Right atrium auricular region (tissue), 2 donors: ENCODE measurements at regions not wholly inside any gene's neighbourhood (a gene's known extent, or its start where the extent isn't known, plus 50 kb on each side); places are given as distances from the start of the nearest gene placed in this dataset.
A peak's percentile ranks its signal among the peaks of the same experiment; 100 is the strongest.

Experiments used
- DNase-seq: peaks from one replicate; pipeline ENCODE4 v3.0.0-alpha.2; 2019; ENCODE audit warnings: low spot score
- H3K27ac ChIP-seq, 2 donors: fragments of 200-600 bp; sonication (generic); 1 replicate in 1 of 2; 2 replicates in 1 of 2; pipeline ENCODE4 v1.5.1; 2016 to 2019
- H3K27me3 ChIP-seq, 2 donors: fragments of 200-600 bp; sonication (generic); one replicate each; pipeline versions ENCODE4 v1.5.1 to v1.6.0; 2017 to 2019
- H3K36me3 ChIP-seq: fragments of 200-600 bp; sonication (generic); one replicate; pipeline ENCODE4 v1.5.1; 2016
- H3K4me1 ChIP-seq, 2 donors: fragments of 200-600 bp; sonication (generic); one replicate each; pipeline versions ENCODE4 v1.5.1 to v1.6.0; 2017 to 2019
- H3K4me3 ChIP-seq, 2 donors: fragments of 200-600 bp; sonication (generic); 1 replicate in 1 of 2; 2 replicates in 1 of 2; pipeline ENCODE4 v1.5.1; 2017 to 2019; ENCODE audit warnings: mild to moderate bottlenecking in 1 of 2, moderate library complexity in 1 of 2
- H3K9me3 ChIP-seq, 2 donors: fragments of 200-600 bp; sonication (generic); one replicate each; pipeline ENCODE4 v1.5.1; 2019
- TF ChIP-seq, protein P1 (sequence below), 2 donors: fragments of 200-600 bp; sonication (generic); IDR thresholded peaks; one replicate each; pipeline ENCODE4 v1.5.1; 2019; ENCODE audit warnings: antibody characterized with exemption in 2 of 2

DNA sequence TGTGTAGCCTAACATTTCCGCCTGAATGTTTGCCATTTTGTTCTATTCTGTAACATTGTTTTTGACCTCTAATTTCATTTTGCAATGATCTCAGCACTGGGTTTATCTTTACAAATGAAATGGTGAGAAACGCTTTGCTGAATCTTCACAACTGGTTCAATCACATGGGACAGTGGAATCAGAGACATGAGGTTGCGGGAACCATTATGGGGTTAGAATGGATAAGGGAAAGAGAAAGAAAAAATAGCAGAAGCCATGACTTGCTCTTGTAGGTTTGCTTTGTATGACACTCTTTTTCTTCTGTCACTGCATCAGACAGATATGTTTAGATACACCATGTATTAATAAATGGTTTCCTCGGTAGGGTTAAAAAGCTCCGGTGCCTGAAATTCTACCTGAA lies 114.3 kb upstream of the PELI1 start:
- TF ChIP-seq, protein P1, sequence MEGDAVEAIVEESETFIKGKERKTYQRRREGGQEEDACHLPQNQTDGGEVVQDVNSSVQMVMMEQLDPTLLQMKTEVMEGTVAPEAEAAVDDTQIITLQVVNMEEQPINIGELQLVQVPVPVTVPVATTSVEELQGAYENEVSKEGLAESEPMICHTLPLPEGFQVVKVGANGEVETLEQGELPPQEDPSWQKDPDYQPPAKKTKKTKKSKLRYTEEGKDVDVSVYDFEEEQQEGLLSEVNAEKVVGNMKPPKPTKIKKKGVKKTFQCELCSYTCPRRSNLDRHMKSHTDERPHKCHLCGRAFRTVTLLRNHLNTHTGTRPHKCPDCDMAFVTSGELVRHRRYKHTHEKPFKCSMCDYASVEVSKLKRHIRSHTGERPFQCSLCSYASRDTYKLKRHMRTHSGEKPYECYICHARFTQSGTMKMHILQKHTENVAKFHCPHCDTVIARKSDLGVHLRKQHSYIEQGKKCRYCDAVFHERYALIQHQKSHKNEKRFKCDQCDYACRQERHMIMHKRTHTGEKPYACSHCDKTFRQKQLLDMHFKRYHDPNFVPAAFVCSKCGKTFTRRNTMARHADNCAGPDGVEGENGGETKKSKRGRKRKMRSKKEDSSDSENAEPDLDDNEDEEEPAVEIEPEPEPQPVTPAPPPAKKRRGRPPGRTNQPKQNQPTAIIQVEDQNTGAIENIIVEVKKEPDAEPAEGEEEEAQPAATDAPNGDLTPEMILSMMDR (IDR thresholded peaks at IDR 0.05), result no peak
- DNase-seq, result no peak
- Histone ChIP-seq H3K27ac (no peak overlapping the region), H3K9me3 (no peaks in the 10 kb centered on the region), H3K27me3 (no peaks in the 10 kb centered on the region), H3K36me3 (no peaks in the 10 kb centered on the region), H3K4me3 (no peak overlapping the region), H3K4me1 (peaks cover 3 to 35% of the 10 kb centered on the region in 2 donors)

DNA sequence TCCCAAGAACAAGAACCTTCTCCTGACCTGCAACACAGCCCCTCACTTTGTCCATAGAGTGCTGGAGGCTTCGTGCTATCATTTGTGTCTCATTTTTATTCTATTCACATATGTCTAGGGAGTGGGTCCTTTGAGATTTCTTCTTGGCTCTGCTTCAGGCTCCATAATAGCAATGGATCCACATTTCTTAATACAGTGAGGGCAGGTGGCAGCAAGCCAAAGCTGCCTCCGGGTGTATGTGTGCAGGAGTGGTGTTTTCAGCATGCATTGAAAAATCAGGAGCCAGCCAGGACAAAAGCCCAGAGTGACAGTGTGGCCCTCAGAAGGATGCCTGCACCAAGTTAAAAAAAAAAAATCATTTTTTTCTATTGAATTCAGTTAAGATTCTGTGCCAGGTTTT lies 115.1 kb upstream of the PELI1 start:
- DNase-seq, result no peak
- no peaks in the 10 kb centered on the region for H3K36me3 ChIP-seq
- TF ChIP-seq, protein P1 (IDR thresholded peaks at IDR 0.05), result no peak
- no peaks in the 10 kb centered on the region for H3K27me3 ChIP-seq
- H3K27ac ChIP-seq, result peak overlapping the region in 1 of 2 donors; percentile 32
- no peak overlapping the region for H3K4me3 ChIP-seq
- H3K9me3 ChIP-seq, result no peaks in the 10 kb centered on the region
- H3K4me1 ChIP-seq, result peaks cover 3 to 35% of the 10 kb centered on the region in 2 donors

DNA sequence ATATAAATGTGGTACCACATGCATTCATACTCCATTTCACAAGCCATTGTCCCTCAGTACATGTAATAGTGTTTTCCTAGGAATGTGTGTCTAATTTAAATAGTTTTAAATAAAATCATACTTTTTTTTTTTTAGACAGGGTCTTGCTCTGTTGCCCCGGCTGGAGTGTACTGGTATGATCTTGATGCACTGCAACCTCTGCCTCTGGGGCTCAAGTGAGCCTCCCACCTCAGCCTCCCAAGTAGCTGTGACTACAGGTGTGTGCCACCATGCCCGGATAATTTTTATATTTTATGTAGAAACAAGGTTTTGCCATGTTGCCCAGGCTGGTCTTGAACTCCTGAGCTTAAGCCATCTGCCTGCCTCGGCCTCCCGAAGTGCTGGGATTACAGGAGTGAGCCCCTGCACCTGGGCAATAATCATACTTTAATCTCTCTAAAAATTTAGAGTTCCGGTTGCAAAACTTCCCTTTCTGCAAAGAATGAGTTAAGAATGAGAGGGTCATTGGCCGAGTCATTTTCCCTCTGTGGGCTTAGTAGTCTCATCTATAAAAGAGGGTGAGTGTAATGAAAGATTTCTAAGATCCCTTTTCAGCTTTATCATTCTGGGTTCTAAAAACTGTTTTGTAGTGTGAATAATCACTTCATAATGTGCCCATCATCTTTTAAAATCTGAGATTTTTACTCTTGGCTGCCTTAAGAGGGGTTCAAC lies 116.0 kb upstream of the PELI1 start:
- Histone ChIP-seq H3K9me3 (no peaks in the 10 kb centered on the region), H3K27ac (peak overlapping the region; percentile 32 to 63), H3K27me3 (no peaks in the 10 kb centered on the region), H3K4me3 (no peak overlapping the region), H3K4me1 (peaks cover 3 to 35% of the 10 kb centered on the region in 2 donors), H3K36me3 (no peaks in the 10 kb centered on the region)
- DNase-seq, result no peak
- TF ChIP-seq, protein P1 (IDR thresholded peaks at IDR 0.05), result no peak

DNA sequence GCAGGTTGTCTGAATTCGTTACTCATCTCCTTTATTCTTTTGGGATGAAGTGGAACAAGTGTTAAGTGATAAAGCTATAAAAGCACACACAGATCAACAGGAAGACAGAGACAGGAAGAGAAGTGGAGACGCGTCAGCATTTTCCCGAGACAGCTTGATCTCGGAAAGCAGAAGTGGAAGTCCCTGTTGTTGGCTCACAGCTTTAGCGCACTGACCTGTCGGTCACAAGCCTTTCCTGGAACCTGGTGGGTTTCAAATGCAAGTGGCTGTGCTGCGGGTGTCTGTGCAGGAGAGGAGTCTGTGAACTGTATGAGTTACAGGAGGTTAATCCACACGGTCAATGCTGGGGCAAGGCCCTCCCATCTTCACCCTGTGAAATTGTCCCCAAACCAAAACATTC lies 116.6 kb upstream of the PELI1 start:
- Histone ChIP-seq H3K4me3 (no peak overlapping the region), H3K36me3 (no peaks in the 10 kb centered on the region), H3K27ac (peak overlapping the region; percentile 32 to 63), H3K4me1 (peaks cover 3 to 35% of the 10 kb centered on the region in 2 donors), H3K27me3 (no peaks in the 10 kb centered on the region), H3K9me3 (no peaks in the 10 kb centered on the region)
- TF ChIP-seq, protein P1 (IDR thresholded peaks at IDR 0.05), result no peak
- DNase-seq, result peak; percentile 75

DNA sequence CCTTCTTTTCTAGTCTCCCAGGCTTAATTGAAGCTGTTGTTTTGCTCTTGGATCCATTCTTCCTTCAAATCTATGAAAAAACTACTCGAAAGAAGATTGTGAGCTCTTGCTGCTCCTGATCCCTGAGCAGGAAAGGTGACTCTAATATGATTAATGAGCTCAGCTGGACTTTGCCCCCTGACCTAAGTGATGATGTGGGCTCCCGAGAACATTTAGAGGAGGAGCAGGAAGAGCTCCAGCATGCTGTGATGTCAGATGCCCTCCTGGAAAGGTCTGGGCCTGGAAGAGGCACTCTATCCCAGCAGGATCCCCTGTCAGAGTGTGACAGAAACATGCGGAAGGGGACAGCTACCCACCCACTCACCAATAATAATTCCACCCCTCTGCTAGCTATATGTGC lies 117.9 kb upstream of the PELI1 start:
- no peaks in the 10 kb centered on the region for H3K36me3 ChIP-seq
- no peak for DNase-seq
- H3K9me3 ChIP-seq, result no peaks in the 10 kb centered on the region
- TF ChIP-seq, protein P1 (IDR thresholded peaks at IDR 0.05), result no peak
- H3K27me3 ChIP-seq, result no peaks in the 10 kb centered on the region
- H3K27ac ChIP-seq, result peak overlapping the region; percentile 32 to 63
- no peak overlapping the region for H3K4me3 ChIP-seq
- H3K4me1 ChIP-seq, result peaks cover 3 to 35% of the 10 kb centered on the region in 2 donors

DNA sequence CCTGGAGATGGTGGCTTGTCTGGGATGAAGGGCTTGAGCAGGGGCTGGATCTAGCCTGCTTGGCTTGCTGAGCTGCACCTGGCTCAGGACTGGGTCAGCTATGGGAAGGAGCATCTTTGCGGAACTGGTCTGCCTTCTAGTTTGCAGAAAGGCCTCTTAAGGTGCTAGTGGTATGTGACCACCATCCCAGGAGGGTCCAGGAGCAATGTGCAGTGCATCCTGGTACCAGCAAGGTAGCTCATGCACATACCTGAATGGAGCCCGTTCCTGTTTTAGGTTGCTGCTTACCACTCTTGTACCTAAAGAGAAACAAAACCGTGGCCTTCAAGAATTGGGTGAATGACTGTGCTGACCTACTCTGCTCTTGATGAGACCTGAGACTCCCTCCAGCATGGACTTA lies 118.6 kb upstream of the PELI1 start:
- peak overlapping the region in 1 of 2 donors; percentile 29 for H3K27ac ChIP-seq

More for the DNA sequence above, 118.6 kb upstream of the PELI1 start:
- Histone ChIP-seq H3K9me3 (no peaks in the 10 kb centered on the region), H3K4me1 (peaks cover 3 to 40% of the 10 kb centered on the region in 2 donors), H3K36me3 (no peaks in the 10 kb centered on the region), H3K4me3 (no peak overlapping the region), H3K27me3 (no peaks in the 10 kb centered on the region)
- no peak for DNase-seq
- TF ChIP-seq, protein P1 (IDR thresholded peaks at IDR 0.05), result no peak
